NCI-H128 (cell line): ENCODE measurements at regions not wholly inside any gene's neighbourhood (a gene's known extent, or its start where the extent isn't known, plus 50 kb on each side); places are given as distances from the start of the nearest gene placed in this dataset.
"Not testable (repeated sequence)": the region's sequence is repeated elsewhere in the genome, so short reads cannot be mapped to it uniquely, and the experiment has no call there.

Source experiments
- DNase-seq: peaks from one replicate; lab custom pipeline; 2025; ENCODE audit not compliant: unreplicated experiment; lab: John Stamatoyannopoulos, UW

- DNase-seq: no peak
These were observed 349.7 kb downstream of the RWDD3 start for GRCh38 chr1:95583661-95584210.

GRCh38 chr1:95584315-95584714, 350.3 kb downstream of the RWDD3 start:
- DNase-seq: no peak

GRCh38 chr1:95604771-95605170, 370.8 kb downstream of the RWDD3 start:
- no peak for DNase-seq

- no peak for DNase-seq
These were observed 380.2 kb downstream of the RWDD3 start for GRCh38 chr1:95614197-95614596.

GRCh38 chr1:95615421-95615820, 381.4 kb downstream of the RWDD3 start:
- no peak for DNase-seq

- no peak for DNase-seq
These were observed 386.1 kb downstream of the RWDD3 start for GRCh38 chr1:95620076-95620475.

- DNase-seq: no peak
These were observed 388.6 kb downstream of the RWDD3 start for GRCh38 chr1:95622609-95623008.

GRCh38 chr1:95625224-95625623, 391.2 kb downstream of the RWDD3 start:
- DNase-seq: no peak

GRCh38 chr1:95627244-95627643, 393.2 kb downstream of the RWDD3 start:
- DNase-seq: no peak

GRCh38 chr1:95631695-95632094, 397.7 kb downstream of the RWDD3 start:
- no peak for DNase-seq

- DNase-seq: no peak
These were observed 401.8 kb downstream of the RWDD3 start for GRCh38 chr1:95635811-95636210.

GRCh38 chr1:95636897-95637296, 402.9 kb downstream of the RWDD3 start:
- DNase-seq: no peak

- peak; percentile 37 for DNase-seq
These were observed 406.7 kb downstream of the RWDD3 start for GRCh38 chr1:95640746-95641145.

GRCh38 chr1:95641386-95641785, 407.4 kb downstream of the RWDD3 start:
- DNase-seq: no peak

GRCh38 chr1:95642035-95642434, 408.0 kb downstream of the RWDD3 start:
- DNase-seq: no peak

GRCh38 chr1:95643071-95643470, 409.1 kb downstream of the RWDD3 start:
- DNase-seq: no peak

GRCh38 chr1:95645126-95645525, 411.1 kb downstream of the RWDD3 start:
- not testable (repeated sequence) for DNase-seq

GRCh38 chr1:95650631-95651030, 416.6 kb downstream of the RWDD3 start:
- no peak for DNase-seq

- no peak for DNase-seq
These were observed 418.5 kb downstream of the RWDD3 start for GRCh38 chr1:95652423-95652965.

- DNase-seq: no peak
These were observed 419.6 kb downstream of the RWDD3 start for GRCh38 chr1:95653618-95654017.

GRCh38 chr1:95655321-95656020, 421.5 kb downstream of the RWDD3 start:
- DNase-seq: no peak

GRCh38 chr1:95657248-95657647, 423.2 kb downstream of the RWDD3 start:
- DNase-seq: no peak

- no peak for DNase-seq
These were observed 425.2 kb downstream of the RWDD3 start for GRCh38 chr1:95659166-95659565.
